HG03354 (cell line): ENCODE measurements at regions not wholly inside any gene's neighbourhood (a gene's known extent, or its start where the extent isn't known, plus 50 kb on each side); places are given as distances from the start of the nearest gene placed in this dataset.
"Not testable (repeated sequence)": the region's sequence is repeated elsewhere in the genome, so short reads cannot be mapped to it uniquely, and the experiment has no call there.

ENCODE experiments used
- ATAC-seq: cut with Tn5 transposase; IDR thresholded peaks from one replicate; pipeline ENCODE4 v1.9.1; 2021; ENCODE audit warnings: mild to moderate bottlenecking; ENCODE audit not compliant: unreplicated experiment, poor library complexity, severe bottlenecking

GRCh38 chr1:208344202-208344857 is 100.1 kb upstream of the PLXNA2 start:
- no peak for ATAC-seq

- no peak for ATAC-seq
These were observed 103.0 kb upstream of the PLXNA2 start for GRCh38 chr1:208347191-208347590.

GRCh38 chr1:208349694-208350330 is 105.6 kb upstream of the PLXNA2 start:
- ATAC-seq: no peak

DNA sequence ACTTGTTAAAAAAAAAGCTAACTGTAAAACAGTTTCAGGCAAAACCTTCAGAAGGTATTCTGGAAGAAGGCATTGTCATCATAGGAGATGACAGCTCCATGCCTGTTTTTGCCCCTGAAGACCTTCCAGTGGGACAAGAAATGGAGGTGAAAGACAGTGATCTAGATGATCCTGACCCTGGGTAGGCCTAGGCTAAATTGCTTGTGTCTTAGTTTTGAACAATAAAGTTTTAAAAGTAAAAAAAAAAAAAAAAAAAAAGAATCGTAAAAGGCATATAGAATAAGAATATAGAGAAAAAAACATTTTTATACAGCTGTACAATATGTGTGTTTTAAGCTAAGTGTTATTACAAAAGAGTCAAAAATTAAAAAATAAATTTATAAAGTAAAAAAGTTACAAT is 106.6 kb upstream of the PLXNA2 start:
- ATAC-seq: no peak

DNA sequence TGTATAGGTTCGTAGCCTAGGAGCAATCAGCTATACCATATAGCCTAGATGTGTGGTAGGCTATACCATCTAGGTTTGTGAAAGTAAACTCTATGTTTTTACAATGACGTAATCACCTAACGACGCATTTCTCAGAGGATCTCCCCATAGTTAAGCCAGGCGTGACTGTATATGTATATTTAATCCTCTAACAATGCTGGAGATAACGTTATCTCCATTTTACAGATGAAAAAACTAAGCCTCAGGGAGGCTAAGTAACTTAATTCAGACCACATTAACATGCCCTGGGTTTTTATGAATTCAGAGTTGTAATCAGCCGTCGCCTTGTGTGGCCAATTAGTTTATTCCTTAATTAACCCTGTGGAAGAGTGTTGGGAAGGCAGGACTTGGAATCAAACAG is 107.7 kb upstream of the PLXNA2 start:
- no peak for ATAC-seq

DNA sequence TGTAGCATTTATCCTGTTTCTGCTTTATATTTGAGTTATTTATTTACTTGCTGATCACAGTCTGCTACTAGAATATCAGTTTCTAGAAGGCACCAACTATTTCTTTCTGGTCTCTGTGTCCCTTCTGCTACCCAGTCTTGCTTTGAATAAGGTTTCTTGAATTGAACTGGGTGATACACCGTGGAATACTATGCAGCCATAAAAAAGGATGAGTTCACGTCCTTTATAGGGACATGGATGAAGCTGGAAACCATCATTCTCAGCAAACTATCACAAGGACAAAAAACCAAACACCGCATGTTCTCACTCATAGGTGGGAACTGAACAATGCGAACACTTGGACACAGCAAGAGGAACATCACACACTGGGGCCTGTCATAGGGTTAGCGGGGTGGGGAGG is 109.6 kb upstream of the PLXNA2 start:
- ATAC-seq: not testable (repeated sequence)

- ATAC-seq: no peak
These were observed 113.7 kb upstream of the PLXNA2 start for GRCh38 chr1:208357644-208358507.

DNA sequence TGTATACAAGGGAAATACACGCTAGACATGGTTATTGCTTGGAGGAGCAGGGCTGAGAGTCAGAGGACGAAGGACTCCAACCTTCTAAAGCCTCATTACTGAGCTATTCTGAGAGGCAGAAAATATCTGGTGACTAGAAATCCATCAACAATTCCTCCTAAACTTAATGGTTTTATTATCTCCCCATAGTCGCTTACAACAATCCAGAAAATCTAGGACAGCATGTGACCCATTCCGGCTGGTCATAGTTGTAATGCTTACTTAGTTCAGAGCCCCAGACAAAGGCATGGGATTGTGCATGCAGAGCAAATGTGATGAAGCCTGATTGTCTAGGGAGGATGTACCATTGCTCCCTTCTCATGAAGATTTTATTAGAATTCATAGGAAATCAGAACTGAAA is 114.5 kb upstream of the PLXNA2 start:
- no peak for ATAC-seq

DNA sequence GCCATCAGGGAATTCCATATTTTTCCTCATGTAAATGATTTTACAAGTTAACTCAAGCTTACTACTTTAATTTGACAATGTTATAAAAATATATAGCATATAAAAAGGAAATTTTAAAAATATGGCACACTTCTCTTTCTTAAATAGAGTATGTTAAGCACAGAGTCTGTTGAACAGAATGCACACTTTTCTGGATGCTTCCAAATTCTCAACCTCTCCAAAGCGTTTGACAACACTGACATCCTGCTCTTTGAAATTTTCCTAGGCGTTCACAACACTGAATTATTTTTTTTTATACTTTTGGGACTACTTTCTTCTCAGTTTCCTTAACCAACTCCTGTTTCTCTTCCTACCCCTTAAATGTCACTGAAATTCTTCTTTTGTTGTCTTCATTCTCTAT is 117.8 kb upstream of the PLXNA2 start:
- no peak for ATAC-seq

- ATAC-seq: no peak
These were observed 122.4 kb upstream of the PLXNA2 start for GRCh38 chr1:208366559-208366958.

- ATAC-seq: no peak
These were observed 124.9 kb upstream of the PLXNA2 start for GRCh38 chr1:208369045-208369444.

GRCh38 chr1:208369658-208370057 is 125.5 kb upstream of the PLXNA2 start:
- ATAC-seq: no peak

DNA sequence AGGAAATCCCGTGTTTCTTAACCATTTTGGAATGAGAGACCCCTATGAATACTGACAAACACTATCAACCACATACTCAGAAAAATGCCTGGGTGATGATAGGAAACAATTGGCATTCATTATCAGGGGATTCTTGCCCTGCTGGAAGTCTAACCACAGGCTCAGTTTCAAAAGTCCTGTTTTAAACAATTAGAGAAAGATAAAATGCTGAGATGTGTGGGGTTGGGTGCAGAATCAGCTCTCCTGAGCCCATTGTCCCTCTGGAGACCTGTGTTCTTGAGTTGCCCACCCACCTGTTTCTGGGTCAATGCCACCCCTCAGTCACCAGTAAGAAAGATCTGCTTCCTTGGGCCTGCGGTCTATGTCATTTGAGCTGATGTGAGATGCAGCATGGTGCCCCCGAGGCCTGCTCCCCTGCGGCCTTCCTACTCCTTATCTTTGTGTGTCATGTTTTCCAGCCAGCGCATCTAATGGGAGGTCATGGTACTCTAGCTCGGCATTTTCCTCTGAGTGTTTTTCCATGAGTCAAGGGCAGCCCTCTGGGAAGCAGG is 130.3 kb upstream of the PLXNA2 start:
- ATAC-seq: no peak

DNA sequence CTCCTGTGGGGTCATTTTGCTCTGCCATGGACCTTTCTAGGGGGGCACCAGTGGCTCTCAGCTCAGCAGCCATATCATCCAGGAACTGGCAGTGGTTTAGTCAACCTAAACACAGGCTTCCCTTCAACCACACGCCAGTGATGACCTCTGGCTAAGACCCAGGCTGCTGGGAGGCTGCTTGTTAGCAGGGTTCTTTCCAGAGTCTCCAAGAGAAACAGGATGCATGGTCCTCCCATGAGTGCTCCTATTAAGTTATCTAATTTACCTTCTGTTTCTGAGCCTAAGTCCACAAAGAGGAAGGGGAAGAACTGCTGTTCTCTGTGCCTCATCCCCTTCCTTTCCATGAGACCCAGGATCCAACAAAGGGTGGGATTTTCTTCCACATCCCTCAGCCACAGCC is 137.3 kb upstream of the PLXNA2 start:
- ATAC-seq: no peak

DNA sequence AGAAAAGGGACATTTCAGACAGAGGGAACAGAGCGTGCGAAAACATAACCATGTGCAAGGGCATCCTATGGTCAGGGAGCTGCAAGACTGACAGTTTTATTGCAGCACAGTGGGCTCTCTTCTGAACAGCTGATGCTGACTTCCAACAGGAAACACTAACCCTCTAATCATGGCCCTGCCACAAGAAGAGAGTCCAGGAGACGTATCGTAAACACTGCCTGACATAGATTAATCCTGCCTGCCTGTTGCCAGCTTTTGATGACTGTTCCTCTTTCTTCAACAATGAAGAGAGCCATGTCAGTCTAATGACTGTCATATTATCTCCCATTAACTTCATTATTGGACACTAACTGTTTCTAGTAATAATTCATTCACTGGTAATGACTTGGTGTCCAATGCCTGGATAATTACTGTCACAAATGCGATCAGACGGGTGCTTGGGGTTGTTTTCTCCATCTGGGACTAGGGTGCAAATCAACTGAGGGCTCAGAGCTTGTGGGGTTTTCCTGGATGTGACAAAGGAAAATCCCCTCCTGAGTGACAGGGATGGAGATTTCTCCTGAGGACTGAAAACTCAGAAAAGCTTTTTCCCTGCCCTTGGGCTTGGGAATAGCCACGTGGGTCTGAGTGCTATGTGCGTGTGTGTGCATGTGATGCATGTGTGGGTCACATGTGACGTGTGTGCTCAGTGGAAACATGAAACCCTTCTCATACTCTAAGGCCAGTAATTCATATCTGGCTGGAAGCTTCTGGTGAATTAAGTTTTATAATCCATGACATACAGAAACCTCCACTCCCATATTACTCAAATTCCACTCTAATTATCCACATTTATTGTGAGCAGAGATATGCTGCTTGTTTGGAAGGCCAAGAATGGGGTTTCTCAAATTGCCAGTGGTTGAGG is 144.0 kb upstream of the PLXNA2 start:
- ATAC-seq: no peak

DNA sequence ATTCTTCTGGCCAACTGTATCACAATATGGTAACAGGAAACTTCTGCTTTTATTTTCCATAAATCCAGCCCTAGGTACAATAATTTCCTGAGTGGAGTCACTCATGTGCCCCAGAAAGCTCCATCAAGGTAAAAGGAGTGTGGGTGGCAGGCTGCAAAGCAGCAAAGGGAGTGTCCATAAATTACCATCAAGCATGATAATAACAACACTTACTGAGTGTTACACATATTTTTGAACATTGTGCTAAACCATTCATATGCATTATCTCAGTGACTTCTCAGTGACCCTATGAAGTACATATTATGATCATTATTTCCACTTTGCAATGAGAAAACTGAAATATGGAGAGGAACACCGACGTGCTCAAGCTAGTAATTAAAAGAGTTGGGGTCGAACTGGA is 149.2 kb upstream of the PLXNA2 start:
- ATAC-seq: no peak

DNA sequence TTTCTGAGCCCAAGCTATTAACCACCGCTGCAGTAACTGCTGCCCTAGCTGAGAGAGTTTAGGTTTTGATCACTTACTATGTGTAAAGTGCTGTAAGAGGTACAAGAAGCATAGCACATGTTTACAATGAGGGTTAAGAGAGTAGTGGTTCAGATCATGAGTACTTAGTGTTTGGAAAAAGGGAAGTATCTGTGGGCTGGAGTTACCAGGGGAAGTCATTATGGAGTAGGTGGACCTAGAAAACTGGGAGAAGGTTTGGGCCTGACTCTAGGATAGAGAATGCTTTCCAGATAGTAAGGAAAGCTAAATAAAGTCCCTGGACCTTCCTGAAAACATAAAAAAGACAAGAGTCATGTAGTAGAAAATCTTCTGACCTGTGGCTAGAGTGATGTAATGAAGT is 149.6 kb upstream of the PLXNA2 start:
- no peak for ATAC-seq

DNA sequence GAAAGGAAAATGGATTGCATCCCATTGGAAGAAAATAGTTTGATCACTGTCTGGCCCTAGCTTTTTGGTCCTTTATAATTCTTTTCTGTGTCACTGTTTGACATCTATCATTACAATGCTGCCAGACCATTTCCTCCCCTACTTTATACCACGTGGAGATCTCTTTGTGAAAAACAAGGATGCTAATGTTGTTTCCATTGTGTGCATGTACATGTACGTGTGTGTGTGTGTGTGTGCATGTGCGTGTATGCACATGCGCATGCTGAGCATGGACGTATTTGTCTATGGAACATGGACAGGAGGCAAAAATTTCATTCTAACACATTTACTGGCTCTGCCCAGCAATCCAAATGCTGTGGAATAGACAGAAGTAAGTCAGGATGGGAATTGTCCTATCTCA is 153.1 kb upstream of the PLXNA2 start:
- ATAC-seq: no peak

DNA sequence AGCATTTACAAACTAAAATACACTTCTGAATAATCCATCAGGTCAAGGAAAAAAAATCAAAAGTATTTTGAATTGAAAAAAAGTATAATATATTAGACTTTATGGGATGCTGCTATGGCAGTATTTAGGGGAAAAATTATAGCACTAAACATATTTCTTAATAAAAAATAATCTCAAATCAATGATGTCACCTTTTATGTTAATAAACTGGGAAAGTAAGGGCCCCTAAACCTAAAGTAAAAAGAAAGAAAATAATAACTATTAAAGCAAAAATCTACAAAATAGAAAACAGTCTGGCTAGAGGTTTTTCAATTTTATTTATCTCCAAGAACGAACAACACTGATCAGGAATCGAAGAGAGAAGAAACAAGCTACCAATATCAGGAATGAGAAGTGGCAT is 160.8 kb upstream of the PLXNA2 start:
- ATAC-seq: no peak

GRCh38 chr1:208409176-208409575 is 165.0 kb upstream of the PLXNA2 start:
- ATAC-seq: no peak
